Endothelial cell (in vitro differentiated cells): ENCODE measurements at regions not wholly inside any gene's neighbourhood (a gene's known extent, or its start where the extent isn't known, plus 50 kb on each side); places are given as distances from the start of the nearest gene placed in this dataset.
"Not testable (repeated sequence)": the region's sequence is repeated elsewhere in the genome, so short reads cannot be mapped to it uniquely, and the experiment has no call there.

Experiments used
- DNase-seq: peaks from one replicate; pipeline ENCODE4 v3.0.0; 2021; ENCODE audit warnings: low spot score
- H3K27ac Mint-ChIP-seq: one replicate; pipeline ENCODE4 v1.8.0; 2021; ENCODE audit warnings: mixed read lengths, inconsistent platforms; ENCODE audit not compliant: unreplicated experiment
- H3K27me3 Mint-ChIP-seq: one replicate; pipeline ENCODE4 v1.8.0; 2021; ENCODE audit warnings: mild to moderate bottlenecking, moderate library complexity, mixed read lengths, inconsistent platforms; ENCODE audit not compliant: unreplicated experiment
- H3K36me3 Mint-ChIP-seq: one replicate; pipeline ENCODE4 v1.8.0; 2021; ENCODE audit warnings: mild to moderate bottlenecking, low read depth, mixed read lengths, inconsistent platforms; ENCODE audit not compliant: unreplicated experiment
- H3K4me1 Mint-ChIP-seq: one replicate; pipeline ENCODE4 v1.8.0; 2021; ENCODE audit warnings: mild to moderate bottlenecking, mixed read lengths, inconsistent platforms; ENCODE audit not compliant: unreplicated experiment
- H3K4me3 Mint-ChIP-seq: one replicate; pipeline ENCODE4 v1.8.0; 2021; ENCODE audit warnings: mild to moderate bottlenecking, mixed read lengths, inconsistent platforms; ENCODE audit not compliant: unreplicated experiment
- H3K9me3 Mint-ChIP-seq: one replicate; pipeline ENCODE4 v1.8.0; 2021; ENCODE audit warnings: mixed read lengths, inconsistent platforms; ENCODE audit not compliant: unreplicated experiment
- CTCF ChIP-seq: fragments of 200-600 bp; sonication (generic); IDR thresholded peaks from one replicate; pipeline ENCODE4 v1.5.0; 2021; ENCODE audit warnings: antibody characterized with exemption; ENCODE audit not compliant: unreplicated experiment

- Mint-ChIP-seq H3K4me3 (no peak overlapping the region), H3K36me3 (no peaks in the 10 kb centered on the region), H3K27me3 (peaks cover 2% of the 10 kb centered on the region), H3K9me3 (no peaks in the 10 kb centered on the region), H3K4me1 (peaks cover 9% of the 10 kb centered on the region), H3K27ac (no peak overlapping the region)
- no peak for DNase-seq
- TF ChIP-seq CTCF = no peak
Measured at GRCh38 chr9:95780751-95781150, 94.7 kb upstream of the ERCC6L2 start.

- DNase-seq = no peak
- H3K4me1 Mint-ChIP-seq = peaks cover 9% of the 10 kb centered on the region
- H3K4me3 Mint-ChIP-seq = no peak overlapping the region
- no peak overlapping the region for H3K27ac Mint-ChIP-seq
- no peak for TF ChIP-seq CTCF
- no peaks in the 10 kb centered on the region for H3K9me3 Mint-ChIP-seq
- peaks cover 2% of the 10 kb centered on the region for H3K27me3 Mint-ChIP-seq
- no peaks in the 10 kb centered on the region for H3K36me3 Mint-ChIP-seq
Measured at GRCh38 chr9:95780121-95780520, 95.4 kb upstream of the ERCC6L2 start.

- H3K36me3 Mint-ChIP-seq, H3K4me1 Mint-ChIP-seq, DNase-seq, H3K9me3 Mint-ChIP-seq, H3K4me3 Mint-ChIP-seq, H3K27ac Mint-ChIP-seq, H3K27me3 Mint-ChIP-seq: not testable (repeated sequence)
Measured at GRCh38 chr9:95779597-95779996, 95.9 kb upstream of the ERCC6L2 start.

GRCh38 chr9:95778957-95779356 is 96.5 kb upstream of the ERCC6L2 start:
- H3K4me1 Mint-ChIP-seq = peaks cover 6% of the 10 kb centered on the region
- no peaks in the 10 kb centered on the region for H3K27me3 Mint-ChIP-seq
- TF ChIP-seq CTCF = no peak
- no peak for DNase-seq
- no peak overlapping the region for H3K27ac Mint-ChIP-seq
- H3K36me3 Mint-ChIP-seq = no peaks in the 10 kb centered on the region
- no peak overlapping the region for H3K4me3 Mint-ChIP-seq
- no peaks in the 10 kb centered on the region for H3K9me3 Mint-ChIP-seq

- Mint-ChIP-seq H3K4me1 (peaks cover 13% of the 10 kb centered on the region), H3K9me3 (no peaks in the 10 kb centered on the region), H3K36me3 (no peaks in the 10 kb centered on the region), H3K27ac (no peak overlapping the region), H3K27me3 (peaks cover 1% of the 10 kb centered on the region), H3K4me3 (no peak overlapping the region)
- no peak for DNase-seq
- no peak for TF ChIP-seq CTCF
Measured at GRCh38 chr9:95777136-95777535, 98.4 kb upstream of the ERCC6L2 start.

- Mint-ChIP-seq H3K4me1 (peaks cover 19% of the 10 kb centered on the region), H3K27me3 (peaks cover 2% of the 10 kb centered on the region), H3K27ac (no peak overlapping the region), H3K36me3 (peaks cover 3% of the 10 kb centered on the region), H3K9me3 (no peaks in the 10 kb centered on the region), H3K4me3 (no peak overlapping the region)
- TF ChIP-seq CTCF = no peak
- no peak for DNase-seq
Measured at GRCh38 chr9:95776176-95776575, 99.3 kb upstream of the ERCC6L2 start.
